ENCODE measurements at regions not wholly inside any gene's neighbourhood (a gene's known extent, or its start where the extent isn't known, plus 50 kb on each side); places are given as distances from the start of the nearest gene placed in this dataset.
"Not testable (repeated sequence)": the region's sequence is repeated elsewhere in the genome, so short reads cannot be mapped to it uniquely, and the experiment has no call there.

GRCh38 chr10:71088054-71088453 lies 124.3 kb upstream of the UNC5B start:
- Mint-ChIP-seq H3K9me3 (no peaks in the 10 kb centered on the region), H3K36me3 (ENCODE audit: low read depth) (no peaks in the 10 kb centered on the region), H3K27me3 (ENCODE audit: insufficient read depth) (peaks cover 43% of the 10 kb centered on the region), H3K4me1 (ENCODE audit: low read depth) (no peaks in the 10 kb centered on the region), H3K27ac (no peak overlapping the region), H3K4me3 (no peak overlapping the region)
- TF ChIP-seq, protein P1, sequence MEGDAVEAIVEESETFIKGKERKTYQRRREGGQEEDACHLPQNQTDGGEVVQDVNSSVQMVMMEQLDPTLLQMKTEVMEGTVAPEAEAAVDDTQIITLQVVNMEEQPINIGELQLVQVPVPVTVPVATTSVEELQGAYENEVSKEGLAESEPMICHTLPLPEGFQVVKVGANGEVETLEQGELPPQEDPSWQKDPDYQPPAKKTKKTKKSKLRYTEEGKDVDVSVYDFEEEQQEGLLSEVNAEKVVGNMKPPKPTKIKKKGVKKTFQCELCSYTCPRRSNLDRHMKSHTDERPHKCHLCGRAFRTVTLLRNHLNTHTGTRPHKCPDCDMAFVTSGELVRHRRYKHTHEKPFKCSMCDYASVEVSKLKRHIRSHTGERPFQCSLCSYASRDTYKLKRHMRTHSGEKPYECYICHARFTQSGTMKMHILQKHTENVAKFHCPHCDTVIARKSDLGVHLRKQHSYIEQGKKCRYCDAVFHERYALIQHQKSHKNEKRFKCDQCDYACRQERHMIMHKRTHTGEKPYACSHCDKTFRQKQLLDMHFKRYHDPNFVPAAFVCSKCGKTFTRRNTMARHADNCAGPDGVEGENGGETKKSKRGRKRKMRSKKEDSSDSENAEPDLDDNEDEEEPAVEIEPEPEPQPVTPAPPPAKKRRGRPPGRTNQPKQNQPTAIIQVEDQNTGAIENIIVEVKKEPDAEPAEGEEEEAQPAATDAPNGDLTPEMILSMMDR (IDR thresholded peaks at IDR 0.05): no peak
- DNase-seq: no peak

GRCh38 chr10:71088578-71088977 lies 123.8 kb upstream of the UNC5B start:
- not testable (repeated sequence) for H3K27ac Mint-ChIP-seq; H3K36me3 Mint-ChIP-seq (ENCODE audit: low read depth); H3K4me3 Mint-ChIP-seq; H3K9me3 Mint-ChIP-seq; DNase-seq; H3K4me1 Mint-ChIP-seq (ENCODE audit: low read depth)
- H3K27me3 Mint-ChIP-seq (ENCODE audit: insufficient read depth): peaks cover 44% of the 10 kb centered on the region

DNA sequence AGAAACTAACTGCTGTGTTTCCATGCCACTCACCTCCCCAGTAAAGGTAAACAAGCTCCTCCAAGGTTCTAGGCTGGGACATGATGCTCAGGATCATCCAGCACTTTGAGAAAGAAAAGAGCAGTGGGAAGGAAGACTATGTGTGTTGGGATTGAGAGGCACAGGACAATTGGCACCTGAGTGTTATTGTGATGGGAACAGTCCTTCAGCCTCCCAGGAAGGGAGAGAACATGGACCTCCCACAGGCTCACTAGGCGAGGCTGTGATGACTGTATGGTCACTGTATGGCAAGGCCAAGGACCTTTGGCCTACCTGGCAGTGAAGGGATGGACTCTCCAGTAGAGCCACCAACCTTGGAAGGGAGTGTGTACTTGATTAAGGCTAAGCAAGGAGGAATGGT lies 123.2 kb upstream of the UNC5B start:
- H3K27ac Mint-ChIP-seq: no peak overlapping the region
- no peaks in the 10 kb centered on the region for H3K4me1 Mint-ChIP-seq (ENCODE audit: low read depth)
- DNase-seq: no peak
- H3K36me3 Mint-ChIP-seq (ENCODE audit: low read depth): no peaks in the 10 kb centered on the region
- TF ChIP-seq, protein P1 (IDR thresholded peaks at IDR 0.05): no peak
- no peak overlapping the region for H3K4me3 Mint-ChIP-seq
- peaks cover 44% of the 10 kb centered on the region for H3K27me3 Mint-ChIP-seq (ENCODE audit: insufficient read depth)
- H3K9me3 Mint-ChIP-seq: no peaks in the 10 kb centered on the region

GRCh38 chr10:71090330-71090729 lies 122.0 kb upstream of the UNC5B start:
- TF ChIP-seq, protein P1 (IDR thresholded peaks at IDR 0.05): no peak
- H3K9me3 Mint-ChIP-seq: no peaks in the 10 kb centered on the region
- DNase-seq: no peak
- peaks cover 39% of the 10 kb centered on the region for H3K27me3 Mint-ChIP-seq (ENCODE audit: insufficient read depth)
- no peak overlapping the region for H3K27ac Mint-ChIP-seq
- no peaks in the 10 kb centered on the region for H3K4me1 Mint-ChIP-seq (ENCODE audit: low read depth)
- H3K36me3 Mint-ChIP-seq (ENCODE audit: low read depth): no peaks in the 10 kb centered on the region
- no peak overlapping the region for H3K4me3 Mint-ChIP-seq

DNA sequence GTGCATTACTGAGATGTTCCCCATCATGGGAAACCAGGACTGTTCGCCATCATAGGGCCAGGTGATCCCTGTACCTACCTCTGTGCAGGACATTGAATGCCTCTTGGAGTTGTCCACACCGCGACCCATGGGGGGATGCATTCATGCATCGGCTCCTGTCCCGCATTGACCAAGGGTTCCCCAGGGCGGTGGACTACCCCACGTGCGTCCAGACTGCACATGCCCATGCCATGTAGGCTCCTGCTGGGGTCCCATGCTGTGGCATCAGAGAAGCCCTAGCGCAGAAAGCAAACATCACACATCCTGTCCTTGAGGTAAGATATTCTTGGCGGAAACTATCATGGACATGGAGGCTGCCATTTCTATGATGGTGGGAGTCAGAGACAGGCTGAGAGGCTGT lies 121.6 kb upstream of the UNC5B start:
- TF ChIP-seq, protein P1 (IDR thresholded peaks at IDR 0.05): no peak
- no peak overlapping the region for H3K4me3 Mint-ChIP-seq
- DNase-seq: no peak
- peaks cover 39% of the 10 kb centered on the region for H3K27me3 Mint-ChIP-seq (ENCODE audit: insufficient read depth)
- no peaks in the 10 kb centered on the region for H3K9me3 Mint-ChIP-seq
- no peaks in the 10 kb centered on the region for H3K4me1 Mint-ChIP-seq (ENCODE audit: low read depth)
- no peaks in the 10 kb centered on the region for H3K36me3 Mint-ChIP-seq (ENCODE audit: low read depth)
- H3K27ac Mint-ChIP-seq: no peak overlapping the region

GRCh38 chr10:71092812-71093401 lies 119.5 kb upstream of the UNC5B start:
- Mint-ChIP-seq H3K27me3 (ENCODE audit: insufficient read depth) (peaks cover 39% of the 10 kb centered on the region), H3K4me3 (no peak overlapping the region), H3K36me3 (ENCODE audit: low read depth) (no peaks in the 10 kb centered on the region), H3K27ac (no peak overlapping the region), H3K4me1 (ENCODE audit: low read depth) (no peaks in the 10 kb centered on the region), H3K9me3 (no peaks in the 10 kb centered on the region)
- TF ChIP-seq, protein P1 (IDR thresholded peaks at IDR 0.05): no peak
- DNase-seq: no peak

All from HFFc6 (cell line).